Peyer's patch (tissue), 4 donors: ENCODE measurements at regions not wholly inside any gene's neighbourhood (a gene's known extent, or its start where the extent isn't known, plus 50 kb on each side); places are given as distances from the start of the nearest gene placed in this dataset.

ENCODE experiments used
- DNase-seq, 3 donors: peaks; one replicate each; pipeline ENCODE4 v3.0.0-alpha.2; 2017 to 2019
- H3K27ac ChIP-seq, 4 donors: fragments of 200-600 bp; sonication (generic); one replicate each; pipeline ENCODE4 v1.5.1; 2016 to 2019
- H3K27me3 ChIP-seq, 2 donors: fragments of 200-600 bp; sonication (generic); one replicate each; pipeline ENCODE4 v1.5.1; 2019
- H3K36me3 ChIP-seq, 3 donors: fragments of 200-600 bp; sonication (generic); one replicate each; pipeline ENCODE4 v1.5.1; 2016 to 2019
- H3K4me1 ChIP-seq, 4 donors: fragments of 200-600 bp; sonication (generic); one replicate each; pipeline ENCODE4 v1.5.1; 2016 to 2019
- H3K4me3 ChIP-seq, 4 donors: fragments of 200-600 bp; sonication (generic); 1 replicate in 3 of 4; 2 replicates in 1 of 4; pipeline ENCODE4 v1.5.1; 2016 to 2019; ENCODE audit warnings: mild to moderate bottlenecking in 1 of 4
- H3K9me3 ChIP-seq, 4 donors: fragments of 200-600 bp; sonication (generic); one replicate each; pipeline ENCODE4 v1.5.1; 2016 to 2019; ENCODE audit warnings: mild to moderate bottlenecking in 1 of 4
- CTCF ChIP-seq, 6 experiments: fragments of 450-650 bp in 4 of 6; fragments of 200-600 bp in 2 of 6; sonication (generic) in 1 of 6; IDR thresholded peaks; one replicate each; pipeline ENCODE4 v1.5.1; 2017 to 2019; ENCODE audit warnings: antibody characterized with exemption in 6 of 6, mild to moderate bottlenecking in 3 of 6, moderate library complexity in 1 of 6
- POLR2A ChIP-seq, 2 donors: fragments of 450-650 bp; IDR thresholded peaks; one replicate each; pipeline ENCODE4 v1.5.1; 2017; ENCODE audit warnings: antibody characterized with exemption in 2 of 2, mild to moderate bottlenecking in 2 of 2, moderate library complexity in 2 of 2

DNA sequence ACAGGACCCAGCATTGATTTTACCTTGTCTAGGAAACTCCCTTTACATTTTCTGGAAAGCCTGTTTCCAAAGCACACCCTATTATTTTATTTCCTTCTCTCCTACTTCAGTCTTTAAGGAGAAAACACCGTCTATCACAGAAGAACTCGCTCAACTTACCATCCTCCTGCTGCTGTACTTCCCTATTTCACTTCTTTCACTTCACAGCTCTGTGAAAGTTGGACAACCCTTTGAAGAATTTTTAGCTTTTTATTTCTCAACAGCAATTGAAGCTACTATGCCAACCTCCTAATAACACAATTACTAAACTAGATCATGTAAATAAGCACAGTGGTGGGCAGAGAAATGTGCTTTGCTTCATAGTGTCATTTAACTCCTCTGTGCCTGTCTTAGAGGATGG is 166.5 kb downstream of the TFEC start:
- no peaks in the 10 kb centered on the region for H3K27me3 ChIP-seq
- H3K4me3 ChIP-seq, result no peak overlapping the region
- no peak for DNase-seq
- TF ChIP-seq CTCF (IDR thresholded peaks at IDR 0.05) (no peak), POLR2A (IDR thresholded peaks at IDR 0.05) (no peak)
- no peaks in the 10 kb centered on the region for H3K4me1 ChIP-seq
- H3K36me3 ChIP-seq, result no peaks in the 10 kb centered on the region
- H3K27ac ChIP-seq, result no peak overlapping the region
- H3K9me3 ChIP-seq, result no peaks in the 10 kb centered on the region

- Histone ChIP-seq H3K9me3 (no peaks in the 10 kb centered on the region), H3K4me1 (no peaks in the 10 kb centered on the region), H3K27ac (no peak overlapping the region), H3K27me3 (no peaks in the 10 kb centered on the region), H3K4me3 (no peak overlapping the region), H3K36me3 (no peaks in the 10 kb centered on the region)
- TF ChIP-seq CTCF (IDR thresholded peaks at IDR 0.05) (peak in 4 of 6 experiments; percentile 28 to 52 (median 50)), POLR2A (IDR thresholded peaks at IDR 0.05) (no peak)
- no peak for DNase-seq
These were observed 179.3 kb downstream of the TFEC start for GRCh38 chr7:115851291-115851690.

DNA sequence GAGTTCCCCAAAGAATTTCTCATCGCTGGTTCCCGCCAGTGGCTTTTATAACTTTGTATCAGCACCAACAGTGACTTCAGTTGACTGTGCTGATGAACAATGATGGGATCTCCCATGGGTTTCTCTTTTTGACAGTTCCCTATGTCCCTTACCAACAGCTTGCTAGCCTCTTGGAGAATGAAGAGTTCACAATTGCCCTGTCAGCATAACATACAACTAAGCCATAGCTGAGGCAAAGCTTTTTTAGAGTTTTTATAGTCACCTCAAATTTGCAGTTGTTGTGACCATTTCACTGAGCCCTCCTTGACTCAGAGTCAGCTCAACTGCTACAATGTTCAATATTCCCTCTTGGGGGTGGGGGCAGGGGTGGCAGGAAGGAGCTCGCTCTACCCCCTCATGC is 179.8 kb downstream of the TFEC start:
- TF ChIP-seq POLR2A (IDR thresholded peaks at IDR 0.05) (no peak), CTCF (IDR thresholded peaks at IDR 0.05) (no peak)
- no peaks in the 10 kb centered on the region for H3K4me1 ChIP-seq

GRCh38 chr7:115844857-115845256 is 185.7 kb downstream of the TFEC start:
- Histone ChIP-seq H3K4me3 (no peak overlapping the region), H3K4me1 (no peaks in the 10 kb centered on the region)
- no peak for DNase-seq

More for the DNA sequence above, 179.8 kb downstream of the TFEC start:
- Histone ChIP-seq H3K36me3 (no peaks in the 10 kb centered on the region), H3K9me3 (no peaks in the 10 kb centered on the region), H3K4me3 (no peak overlapping the region), H3K27ac (no peak overlapping the region), H3K27me3 (no peaks in the 10 kb centered on the region)
- DNase-seq, result no peak

GRCh38 chr7:115840702-115841101 is 189.9 kb downstream of the TFEC start:
- Histone ChIP-seq H3K4me3 (no peak overlapping the region), H3K9me3 (no peaks in the 10 kb centered on the region), H3K27me3 (no peaks in the 10 kb centered on the region), H3K27ac (no peak overlapping the region), H3K36me3 (no peaks in the 10 kb centered on the region), H3K4me1 (no peaks in the 10 kb centered on the region)
- TF ChIP-seq CTCF (IDR thresholded peaks at IDR 0.05) (no peak), POLR2A (IDR thresholded peaks at IDR 0.05) (no peak)
- DNase-seq, result no peak

More at GRCh38 chr7:115844857-115845256, 185.7 kb downstream of the TFEC start:
- H3K9me3 ChIP-seq, result no peaks in the 10 kb centered on the region
- TF ChIP-seq CTCF (IDR thresholded peaks at IDR 0.05), result no peak
- TF ChIP-seq POLR2A (IDR thresholded peaks at IDR 0.05), result no peak
- H3K27me3 ChIP-seq, result no peaks in the 10 kb centered on the region
- H3K36me3 ChIP-seq, result no peaks in the 10 kb centered on the region
- H3K27ac ChIP-seq, result no peak overlapping the region

GRCh38 chr7:115838829-115839228 is 191.7 kb downstream of the TFEC start:
- Histone ChIP-seq H3K27me3 (no peaks in the 10 kb centered on the region), H3K4me1 (no peaks in the 10 kb centered on the region), H3K36me3 (no peaks in the 10 kb centered on the region), H3K27ac (no peak overlapping the region), H3K9me3 (no peaks in the 10 kb centered on the region), H3K4me3 (no peak overlapping the region)
- TF ChIP-seq CTCF (IDR thresholded peaks at IDR 0.05) (no peak), POLR2A (IDR thresholded peaks at IDR 0.05) (no peak)
- no peak for DNase-seq
